GM18517 (cell line): ENCODE measurements at regions not wholly inside any gene's neighbourhood (a gene's known extent, or its start where the extent isn't known, plus 50 kb on each side); places are given as distances from the start of the nearest gene placed in this dataset.
"Not testable (repeated sequence)": the region's sequence is repeated elsewhere in the genome, so short reads cannot be mapped to it uniquely, and the experiment has no call there.

ENCODE experiments used
- ATAC-seq: cut with Tn5 transposase; IDR thresholded peaks from one replicate; pipeline ENCODE4 v1.9.1; 2021; ENCODE audit warnings: mild to moderate bottlenecking, moderate library complexity; ENCODE audit not compliant: unreplicated experiment

GRCh38 chr11:21625982-21626381 lies 566.9 kb upstream of the ANO5 start:
- no peak for ATAC-seq

- ATAC-seq = no peak
These were observed 564.2 kb upstream of the ANO5 start for GRCh38 chr11:21628641-21629040.

- ATAC-seq = no peak
These were observed 561.9 kb upstream of the ANO5 start for GRCh38 chr11:21630934-21631478.

- ATAC-seq = no peak
These were observed 560.9 kb upstream of the ANO5 start for GRCh38 chr11:21631991-21632390.

GRCh38 chr11:21634491-21634890 lies 558.4 kb upstream of the ANO5 start:
- no peak for ATAC-seq

- no peak for ATAC-seq
These were observed 557.9 kb upstream of the ANO5 start for GRCh38 chr11:21634956-21635355.

GRCh38 chr11:21635394-21636145 lies 557.3 kb upstream of the ANO5 start:
- ATAC-seq = no peak

GRCh38 chr11:21636561-21636960 lies 556.3 kb upstream of the ANO5 start:
- no peak for ATAC-seq

- ATAC-seq = no peak
These were observed 552.4 kb upstream of the ANO5 start for GRCh38 chr11:21640491-21640890.

GRCh38 chr11:21641869-21642268 lies 551.0 kb upstream of the ANO5 start:
- no peak for ATAC-seq

GRCh38 chr11:21646351-21646750 lies 546.5 kb upstream of the ANO5 start:
- ATAC-seq = no peak

GRCh38 chr11:21650961-21651360 lies 541.9 kb upstream of the ANO5 start:
- ATAC-seq = no peak

- no peak for ATAC-seq
These were observed 538.9 kb upstream of the ANO5 start for GRCh38 chr11:21653951-21654421.

GRCh38 chr11:21656065-21656464 lies 536.8 kb upstream of the ANO5 start:
- no peak for ATAC-seq

- ATAC-seq = no peak
These were observed 534.2 kb upstream of the ANO5 start for GRCh38 chr11:21658654-21659193.

GRCh38 chr11:21659377-21659776 lies 533.5 kb upstream of the ANO5 start:
- ATAC-seq = not testable (repeated sequence)

- ATAC-seq = no peak
These were observed 532.9 kb upstream of the ANO5 start for GRCh38 chr11:21659961-21660360.

GRCh38 chr11:21675049-21675616 lies 517.8 kb upstream of the ANO5 start:
- no peak for ATAC-seq

- ATAC-seq = no peak
These were observed 505.2 kb upstream of the ANO5 start for GRCh38 chr11:21687643-21688042.

GRCh38 chr11:21704539-21704938 lies 488.3 kb upstream of the ANO5 start:
- no peak for ATAC-seq

GRCh38 chr11:21707116-21707739 lies 485.7 kb upstream of the ANO5 start:
- no peak for ATAC-seq

- ATAC-seq = no peak
These were observed 482.1 kb upstream of the ANO5 start for GRCh38 chr11:21710809-21711208.
